DOHH2 (cell line): ENCODE measurements at regions not wholly inside any gene's neighbourhood (a gene's known extent, or its start where the extent isn't known, plus 50 kb on each side); places are given as distances from the start of the nearest gene placed in this dataset.

Experiments
- H3F3A ChIP-seq: fragments of 200-600 bp; sonication (generic), shearing (Covaris generic); 2 replicates; pipeline ENCODE4 v1.6.0; 2016; ENCODE audit warnings: antibody characterized with exemption, mild to moderate bottlenecking; ENCODE audit not compliant: control insufficient read depth, insufficient read depth
- H3K27ac ChIP-seq: fragments of 200-600 bp; sonication (generic); 2 replicates; pipeline ENCODE4 v1.5.1; 2014; ENCODE audit warnings: low read depth, mild to moderate bottlenecking, low read length, moderate library complexity
- H3K27me3 ChIP-seq: fragments of 200-600 bp; sonication (generic); 2 replicates; pipeline ENCODE4 v1.6.1; 2014; ENCODE audit warnings: mild to moderate bottlenecking, low read length, mixed read lengths; ENCODE audit not compliant: control insufficient read depth
- H3K36me3 ChIP-seq: fragments of 200-600 bp; sonication (generic); 2 replicates; pipeline ENCODE4 v1.6.1; 2014; ENCODE audit warnings: mild to moderate bottlenecking, low read length, moderate library complexity, mixed read lengths; ENCODE audit not compliant: control insufficient read depth
- H3K4me1 ChIP-seq: fragments of 200-600 bp; sonication (generic); 2 replicates; pipeline ENCODE4 v1.6.1; 2014; ENCODE audit warnings: mild to moderate bottlenecking, low read length, mixed read lengths; ENCODE audit not compliant: control insufficient read depth
- H3K4me2 ChIP-seq: fragments of 200-600 bp; sonication (generic); 2 replicates; pipeline ENCODE4 v1.6.0; 2014; ENCODE audit warnings: mild to moderate bottlenecking, low read length, moderate library complexity
- H3K4me3 ChIP-seq: fragments of 200-600 bp; sonication (generic); 2 replicates; pipeline ENCODE4 v1.5.1; 2014; ENCODE audit warnings: mild to moderate bottlenecking, low read length, mixed read lengths
- H3K79me2 ChIP-seq: fragments of 200-600 bp; sonication (generic); 2 replicates; pipeline ENCODE4 v1.6.1; 2014; ENCODE audit warnings: mild to moderate bottlenecking, low read length, mixed read lengths; ENCODE audit not compliant: control insufficient read depth
- H3K9me2 ChIP-seq: fragments of 200-600 bp; sonication (generic); replicated peaks from 2 replicates; pipeline ENCODE4 v1.6.1; 2014; ENCODE audit warnings: mild to moderate bottlenecking, low read length, mixed read lengths; ENCODE audit not compliant: control insufficient read depth
- H3K9me3 ChIP-seq: fragments of 200-600 bp; sonication (generic); 2 replicates; pipeline ENCODE4 v1.6.1; 2014; ENCODE audit warnings: antibody characterized with exemption, low read length, mixed read lengths; ENCODE audit not compliant: control insufficient read depth, insufficient read depth
- H4K20me1 ChIP-seq: fragments of 200-600 bp; sonication (generic); 2 replicates; pipeline ENCODE4 v1.6.0; 2014; ENCODE audit warnings: low read depth, mild to moderate bottlenecking, antibody characterized with exemption, low read length, moderate library complexity; ENCODE audit not compliant: control insufficient read depth, insufficient read depth
- CTCF ChIP-seq: fragments of 200-600 bp; sonication (generic); IDR thresholded peaks from one replicate; pipeline ENCODE4 v1.5.1; 2014; ENCODE audit warnings: antibody characterized with exemption, mild to moderate bottlenecking, low read depth, low read length; ENCODE audit not compliant: poor library complexity, severe bottlenecking
- EZH2phosphoT487 ChIP-seq: fragments of 200-600 bp; sonication (generic); IDR thresholded peaks from 2 replicates; pipeline ENCODE4 v1.6.1; 2017; ENCODE audit warnings: borderline replicate concordance, mild to moderate bottlenecking, antibody characterized with exemption, low read length, moderate library complexity, mixed read lengths

DNA sequence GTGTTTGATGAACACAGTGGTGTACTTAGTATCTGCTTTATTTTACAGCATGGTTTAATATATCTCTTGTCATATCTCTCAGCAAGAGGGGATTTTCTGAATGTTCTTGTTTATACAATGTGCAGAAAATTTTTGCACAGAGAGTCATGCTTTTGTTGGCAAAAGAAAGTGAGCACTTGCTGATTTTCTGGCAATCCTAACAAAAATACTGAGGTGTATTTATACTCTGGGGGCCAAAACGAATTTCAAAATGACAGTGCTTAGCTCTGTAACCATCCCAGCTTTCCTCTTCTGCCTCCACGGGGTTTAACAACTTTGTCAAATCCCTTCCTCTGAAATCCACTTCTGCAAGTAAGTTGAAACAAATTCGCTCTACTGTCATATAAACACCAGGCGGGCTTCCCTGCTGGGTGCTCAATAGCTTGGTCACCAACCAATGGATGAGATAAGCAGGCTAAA is 169.2 kb downstream of the NOC3L start:
- TF ChIP-seq EZH2phosphoT487 (no peak), CTCF (no peak)
- Histone ChIP-seq H3K4me2 (no peak overlapping the region), H3K27ac (no peak overlapping the region)

GRCh38 chr10:94194256-94194655 is 168.5 kb downstream of the NOC3L start:
- no peaks in the 10 kb centered on the region for H3K4me1 ChIP-seq
- H3K4me2 ChIP-seq: no peak overlapping the region
- no peak for TF ChIP-seq EZH2phosphoT487
- TF ChIP-seq CTCF: no peak
- H3K79me2 ChIP-seq: no peaks in the 10 kb centered on the region
- H3K9me2 ChIP-seq: no peaks in the 10 kb centered on the region
- H4K20me1 ChIP-seq: no peaks in the 10 kb centered on the region
- no peaks in the 10 kb centered on the region for H3K36me3 ChIP-seq
- H3F3A ChIP-seq: no peaks in the 10 kb centered on the region
- no peak overlapping the region for H3K4me3 ChIP-seq
- no peak overlapping the region for H3K27ac ChIP-seq
- H3K27me3 ChIP-seq: peaks cover 13% of the 10 kb centered on the region
- H3K9me3 ChIP-seq: no peaks in the 10 kb centered on the region

More for the DNA sequence above, 169.2 kb downstream of the NOC3L start:
- Histone ChIP-seq H3K9me2 (no peaks in the 10 kb centered on the region), H3K36me3 (no peaks in the 10 kb centered on the region), H3F3A (no peaks in the 10 kb centered on the region), H4K20me1 (no peaks in the 10 kb centered on the region), H3K4me3 (no peak overlapping the region), H3K27me3 (peaks cover 13% of the 10 kb centered on the region), H3K4me1 (no peaks in the 10 kb centered on the region), H3K79me2 (no peaks in the 10 kb centered on the region), H3K9me3 (no peaks in the 10 kb centered on the region)

- Histone ChIP-seq H3K9me3 (no peaks in the 10 kb centered on the region), H4K20me1 (no peaks in the 10 kb centered on the region), H3K36me3 (no peaks in the 10 kb centered on the region), H3K27me3 (peaks cover 13% of the 10 kb centered on the region), H3K27ac (no peak overlapping the region), H3K9me2 (no peaks in the 10 kb centered on the region), H3K4me3 (no peak overlapping the region), H3K4me1 (no peaks in the 10 kb centered on the region), H3K79me2 (no peaks in the 10 kb centered on the region), H3K4me2 (no peak overlapping the region), H3F3A (no peaks in the 10 kb centered on the region)
- TF ChIP-seq CTCF: no peak
- no peak for TF ChIP-seq EZH2phosphoT487
Observed at GRCh38 chr10:94197241-94197640, 165.5 kb downstream of the NOC3L start.

GRCh38 chr10:94198324-94198723 is 164.4 kb downstream of the NOC3L start:
- H3K9me2 ChIP-seq: no peaks in the 10 kb centered on the region
- no peaks in the 10 kb centered on the region for H3K9me3 ChIP-seq
- TF ChIP-seq CTCF: no peak
- no peak for TF ChIP-seq EZH2phosphoT487
- H4K20me1 ChIP-seq: no peaks in the 10 kb centered on the region
- no peaks in the 10 kb centered on the region for H3K36me3 ChIP-seq
- H3K27ac ChIP-seq: no peak overlapping the region
- peaks cover 13% of the 10 kb centered on the region for H3K27me3 ChIP-seq
- H3K4me1 ChIP-seq: no peaks in the 10 kb centered on the region
- no peaks in the 10 kb centered on the region for H3F3A ChIP-seq
- no peak overlapping the region for H3K4me2 ChIP-seq
- no peaks in the 10 kb centered on the region for H3K79me2 ChIP-seq
- H3K4me3 ChIP-seq: no peak overlapping the region
